Transverse colon (tissue), 4 donors: ENCODE measurements at regions not wholly inside any gene's neighbourhood (a gene's known extent, or its start where the extent isn't known, plus 50 kb on each side); places are given as distances from the start of the nearest gene placed in this dataset.
"Not testable (repeated sequence)": the region's sequence is repeated elsewhere in the genome, so short reads cannot be mapped to it uniquely, and the experiment has no call there.

ENCODE experiments used
- CTCF ChIP-seq, 5 experiments: fragments of 200-600 bp in 3 of 5; fragments of 450-650 bp in 2 of 5; sonication (generic) in 3 of 5; IDR thresholded peaks; 1 replicate in 2 of 5; 2 replicates in 3 of 5; pipeline ENCODE4 v1.5.1; 2016 to 2017; ENCODE audit warnings: antibody characterized with exemption in 5 of 5, inconsistent platforms in 3 of 5, mild to moderate bottlenecking in 2 of 5, moderate library complexity in 1 of 5
- EP300 ChIP-seq: sonication (generic); formaldehyde crosslinking; IDR thresholded peaks from one replicate; pipeline ENCODE4 v1.6.1; 2017; ENCODE audit warnings: antibody characterized with exemption, low read depth
- POLR2A ChIP-seq: fragments of 450-650 bp; IDR thresholded peaks from one replicate; pipeline ENCODE4 v1.6.1; 2016; ENCODE audit warnings: antibody characterized with exemption, mild to moderate bottlenecking, moderate library complexity
- POLR2AphosphoS5 ChIP-seq, 3 donors: sonication (generic); formaldehyde crosslinking; IDR thresholded peaks; one replicate each; pipeline ENCODE4 v1.6.1; 2016; ENCODE audit warnings: antibody characterized with exemption in 3 of 3

- TF ChIP-seq POLR2A; CTCF (IDR thresholded peaks at IDR 0.05); EP300; POLR2AphosphoS5 (IDR thresholded peaks at IDR 0.05): not testable (repeated sequence)
These were observed 70.1 kb upstream of the LRRC37A2 start for GRCh38 chr17:46442153-46442552.
